Esophagus squamous epithelium (tissue), 4 donors: ENCODE measurements at regions not wholly inside any gene's neighbourhood (a gene's known extent, or its start where the extent isn't known, plus 50 kb on each side); places are given as distances from the start of the nearest gene placed in this dataset.

Source experiments
- POLR2A ChIP-seq, 4 donors: fragments of 450-650 bp; IDR thresholded peaks; one replicate each; pipeline ENCODE4 v1.6.1; 2017; ENCODE audit warnings: antibody characterized with exemption in 4 of 4, mild to moderate bottlenecking in 4 of 4, moderate library complexity in 3 of 4
- TF ChIP-seq, protein P1 (sequence below), 6 experiments: fragments of 450-650 bp in 4 of 6; fragments of 200-600 bp in 2 of 6; sonication (generic) in 2 of 6; IDR thresholded peaks; one replicate each; pipeline ENCODE4 v1.5.1; 2016 to 2019; ENCODE audit warnings: antibody characterized with exemption in 6 of 6, mild to moderate bottlenecking in 4 of 6, moderate library complexity in 4 of 6

DNA sequence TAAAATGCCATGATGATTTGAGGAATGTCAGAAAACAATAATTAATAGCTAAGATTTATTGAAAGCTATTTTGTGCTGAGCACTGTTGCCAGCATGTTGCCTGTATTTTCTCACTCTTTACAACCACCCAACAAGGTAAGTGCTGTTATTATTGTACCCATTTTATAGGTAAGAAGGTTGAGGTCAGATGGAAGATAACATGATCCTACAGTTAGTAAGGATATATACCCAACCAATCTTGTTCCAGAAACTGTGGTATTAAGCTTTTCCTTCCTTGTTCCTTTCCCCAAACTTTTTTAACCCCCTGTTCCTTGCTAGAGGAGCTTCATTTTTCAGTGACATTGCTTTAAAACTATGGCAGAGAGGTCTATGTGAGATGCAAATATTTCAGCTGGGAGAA lies 738.0 kb upstream of the ZEB2 start:
- no peak for TF ChIP-seq POLR2A (IDR thresholded peaks at IDR 0.05)
- TF ChIP-seq, protein P1, sequence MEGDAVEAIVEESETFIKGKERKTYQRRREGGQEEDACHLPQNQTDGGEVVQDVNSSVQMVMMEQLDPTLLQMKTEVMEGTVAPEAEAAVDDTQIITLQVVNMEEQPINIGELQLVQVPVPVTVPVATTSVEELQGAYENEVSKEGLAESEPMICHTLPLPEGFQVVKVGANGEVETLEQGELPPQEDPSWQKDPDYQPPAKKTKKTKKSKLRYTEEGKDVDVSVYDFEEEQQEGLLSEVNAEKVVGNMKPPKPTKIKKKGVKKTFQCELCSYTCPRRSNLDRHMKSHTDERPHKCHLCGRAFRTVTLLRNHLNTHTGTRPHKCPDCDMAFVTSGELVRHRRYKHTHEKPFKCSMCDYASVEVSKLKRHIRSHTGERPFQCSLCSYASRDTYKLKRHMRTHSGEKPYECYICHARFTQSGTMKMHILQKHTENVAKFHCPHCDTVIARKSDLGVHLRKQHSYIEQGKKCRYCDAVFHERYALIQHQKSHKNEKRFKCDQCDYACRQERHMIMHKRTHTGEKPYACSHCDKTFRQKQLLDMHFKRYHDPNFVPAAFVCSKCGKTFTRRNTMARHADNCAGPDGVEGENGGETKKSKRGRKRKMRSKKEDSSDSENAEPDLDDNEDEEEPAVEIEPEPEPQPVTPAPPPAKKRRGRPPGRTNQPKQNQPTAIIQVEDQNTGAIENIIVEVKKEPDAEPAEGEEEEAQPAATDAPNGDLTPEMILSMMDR (IDR thresholded peaks at IDR 0.05), result no peak
